PC-9 (cell line): ENCODE measurements at regions not wholly inside any gene's neighbourhood (a gene's known extent, or its start where the extent isn't known, plus 50 kb on each side); places are given as distances from the start of the nearest gene placed in this dataset.
"Not testable (repeated sequence)": the region's sequence is repeated elsewhere in the genome, so short reads cannot be mapped to it uniquely, and the experiment has no call there.

Experiments
- EZH2 ChIP-seq: fragments of 200-600 bp; sonication (generic); IDR thresholded peaks from 2 replicates; pipeline ENCODE4 v1.8.0; 2017; ENCODE audit warnings: antibody characterized with exemption, low read depth
- TF ChIP-seq, protein P1 (sequence below): fragments of 200-600 bp; sonication (generic); conservative IDR thresholded peaks from 2 replicates; pipeline ENCODE4 v1.6.1; 2017; ENCODE audit warnings: mixed run types, antibody characterized with exemption, mild to moderate bottlenecking, moderate library complexity

DNA sequence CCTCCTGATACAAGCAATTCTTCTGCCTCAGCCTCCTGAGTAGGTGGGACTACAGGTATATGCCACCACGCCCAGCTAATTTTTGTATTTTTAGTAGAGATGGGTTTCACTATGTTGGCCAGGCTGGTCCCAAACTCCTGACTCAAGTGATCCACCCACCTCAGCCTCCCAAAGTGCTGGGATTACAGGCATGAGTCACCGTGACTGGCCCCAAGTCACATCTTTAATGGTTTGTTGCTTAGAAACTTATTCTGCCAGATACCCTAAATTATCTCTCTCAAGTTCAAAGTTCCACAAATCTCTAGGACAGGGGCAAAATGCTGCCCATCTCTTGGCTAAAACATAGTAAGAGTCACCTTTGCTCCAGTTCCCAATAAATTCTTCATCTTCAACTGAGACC, 444.1 kb upstream of the HSF2 start:
- TF ChIP-seq, protein P1, sequence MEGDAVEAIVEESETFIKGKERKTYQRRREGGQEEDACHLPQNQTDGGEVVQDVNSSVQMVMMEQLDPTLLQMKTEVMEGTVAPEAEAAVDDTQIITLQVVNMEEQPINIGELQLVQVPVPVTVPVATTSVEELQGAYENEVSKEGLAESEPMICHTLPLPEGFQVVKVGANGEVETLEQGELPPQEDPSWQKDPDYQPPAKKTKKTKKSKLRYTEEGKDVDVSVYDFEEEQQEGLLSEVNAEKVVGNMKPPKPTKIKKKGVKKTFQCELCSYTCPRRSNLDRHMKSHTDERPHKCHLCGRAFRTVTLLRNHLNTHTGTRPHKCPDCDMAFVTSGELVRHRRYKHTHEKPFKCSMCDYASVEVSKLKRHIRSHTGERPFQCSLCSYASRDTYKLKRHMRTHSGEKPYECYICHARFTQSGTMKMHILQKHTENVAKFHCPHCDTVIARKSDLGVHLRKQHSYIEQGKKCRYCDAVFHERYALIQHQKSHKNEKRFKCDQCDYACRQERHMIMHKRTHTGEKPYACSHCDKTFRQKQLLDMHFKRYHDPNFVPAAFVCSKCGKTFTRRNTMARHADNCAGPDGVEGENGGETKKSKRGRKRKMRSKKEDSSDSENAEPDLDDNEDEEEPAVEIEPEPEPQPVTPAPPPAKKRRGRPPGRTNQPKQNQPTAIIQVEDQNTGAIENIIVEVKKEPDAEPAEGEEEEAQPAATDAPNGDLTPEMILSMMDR: not testable (repeated sequence)
- not testable (repeated sequence) for TF ChIP-seq EZH2
